B cell (primary cell): ENCODE measurements at regions not wholly inside any gene's neighbourhood (a gene's known extent, or its start where the extent isn't known, plus 50 kb on each side); places are given as distances from the start of the nearest gene placed in this dataset.

Source experiments
- ATAC-seq: fragments of 200-7000 bp; cut with Tn5 transposase; one replicate; pipeline ENCODE4 v1.10.0; 2021; ENCODE audit warnings: low read depth, mild to moderate bottlenecking, moderate number of reproducible peaks, moderate library complexity
- CTCF ChIA-PET: fragments of 350-600 bp; sonication (Branson Sonifier 250); formaldehyde crosslinking; loops from one replicate; lab custom pipeline; 2021; ENCODE audit warnings: antibody characterized with exemption, inconsistent platforms; lab: Charles Lee
- POLR2A ChIA-PET: fragments of 350-600 bp; sonication (Branson Sonifier 250); formaldehyde crosslinking; loops from one replicate; lab custom pipeline; 2021; ENCODE audit warnings: antibody characterized with exemption; lab: Charles Lee
- DNase-seq: peaks from one replicate; pipeline ENCODE4 v3.0.0; 2013
- H2AFZ ChIP-seq: 2 replicates; pipeline ENCODE4 v1.6.1; 2012; ENCODE audit warnings: mild to moderate bottlenecking, low read depth, low read length; ENCODE audit not compliant: insufficient read depth, poor library complexity, severe bottlenecking
- H3K27ac ChIP-seq, 2 donors: 1 replicate in 1 of 2; 2 replicates in 1 of 2; pipeline ENCODE4 v1.5.1; 2012 to 2013; ENCODE audit warnings: low read length in 2 of 2, mild to moderate bottlenecking in 2 of 2, moderate library complexity in 1 of 2
- H3K27me3 ChIP-seq, 4 experiments: fragments of 200-600 bp in 1 of 4; sonication (generic) in 1 of 4; replicated peaks in 1 of 4; 1 replicate in 2 of 4; 2 replicates in 2 of 4; pipeline versions ENCODE4 v1.6.1 to v1.7.0; 2013 to 2016; ENCODE audit warnings: low read length in 3 of 4, mild to moderate bottlenecking in 2 of 4, mixed read lengths in 1 of 4, moderate library complexity in 1 of 4; ENCODE audit not compliant: insufficient read depth in 4 of 4, control insufficient read depth in 3 of 4; ENCODE audit errors: control extremely low read depth in 1 of 4
- H3K36me3 ChIP-seq, 2 experiments: replicated peaks in 1 of 2; 1 replicate in 1 of 2; 2 replicates in 1 of 2; pipeline versions ENCODE4 v1.6.1 to v1.7.1; 2013; ENCODE audit warnings: low read length in 1 of 2; ENCODE audit not compliant: insufficient read depth in 2 of 2, control insufficient read depth in 1 of 2; ENCODE audit errors: control extremely low read depth in 1 of 2, extremely low read depth in 1 of 2
- H3K4me1 ChIP-seq, 2 donors: fragments of 200-600 bp in 1 of 2; sonication (generic) in 1 of 2; 1 replicate in 1 of 2; 2 replicates in 1 of 2; pipeline versions ENCODE4 v1.5.1 to v1.6.1; 2013 to 2017; ENCODE audit warnings: low read length in 2 of 2; ENCODE audit not compliant: control insufficient read depth in 2 of 2, insufficient read depth in 2 of 2
- H3K4me2 ChIP-seq: replicated peaks from 2 replicates; pipeline ENCODE3; 2012; ENCODE audit warnings: mild to moderate bottlenecking, low read depth, low read length; ENCODE audit not compliant: poor library complexity, severe bottlenecking
- H3K4me3 ChIP-seq, 5 experiments: fragments of 200-600 bp in 1 of 5; sonication (generic) in 1 of 5; 1 replicate in 3 of 5; 2 replicates in 2 of 5; pipeline versions ENCODE4 v1.5.1 to v1.7.0; 2011 to 2016; ENCODE audit warnings: low read length in 4 of 5, mild to moderate bottlenecking in 4 of 5, low read depth in 2 of 5, control low read depth in 1 of 5, moderate library complexity in 1 of 5; ENCODE audit not compliant: insufficient read depth in 1 of 5; ENCODE audit errors: control extremely low read depth in 1 of 5, extremely low read depth in 1 of 5
- H3K79me2 ChIP-seq: fragments of 200-600 bp; sonication (generic); one replicate; pipeline ENCODE4 v1.6.0; 2016; ENCODE audit warnings: low read length; ENCODE audit not compliant: control insufficient read depth, insufficient read depth
- H3K9ac ChIP-seq: fragments of 200-600 bp; sonication (generic); 2 replicates; pipeline ENCODE4 v1.6.1; 2017; ENCODE audit warnings: mild to moderate bottlenecking, low read length, moderate library complexity
- H3K9me3 ChIP-seq, 3 donors: one replicate each; pipeline versions ENCODE4 v1.6.1 to v1.7.1; 2013; ENCODE audit warnings: low read length in 2 of 3; ENCODE audit not compliant: control insufficient read depth in 2 of 3, insufficient read depth in 1 of 3; ENCODE audit errors: control extremely low read depth in 1 of 3
- H4K20me1 ChIP-seq: 2 replicates; pipeline ENCODE4 v1.6.0; 2012; ENCODE audit warnings: mild to moderate bottlenecking, low read length; ENCODE audit not compliant: insufficient read depth, control insufficient read depth, poor library complexity, severe bottlenecking
- H3K27ac Mint-ChIP-seq: one replicate; pipeline ENCODE4 v1.8.0; 2021; ENCODE audit warnings: mixed read lengths
- H3K27me3 Mint-ChIP-seq: one replicate; pipeline ENCODE4 v1.8.0; 2021; ENCODE audit warnings: mixed read lengths
- H3K4me1 Mint-ChIP-seq: one replicate; pipeline ENCODE4 v1.8.0; 2021; ENCODE audit warnings: mixed read lengths
- H3K4me3 Mint-ChIP-seq: one replicate; pipeline ENCODE4 v1.8.0; 2021; ENCODE audit warnings: mixed read lengths
- H3K9me3 Mint-ChIP-seq: one replicate; pipeline ENCODE4 v1.8.0; 2022; ENCODE audit warnings: mixed read lengths; ENCODE audit not compliant: insufficient read depth
- EZH2 ChIP-seq: IDR thresholded peaks from 2 replicates; pipeline ENCODE4 v1.6.1; 2012; ENCODE audit warnings: borderline replicate concordance, low read depth, mild to moderate bottlenecking, moderate library complexity, low read length; ENCODE audit not compliant: insufficient read depth, poor library complexity, severe bottlenecking
- WGBS: methylation state at CpG from one replicate; pipeline ENCODE4 v1.1.5; 2013; ENCODE audit warnings: missing lambda C conversion rate; ENCODE audit not compliant: insufficient coverage; 5-methylcytosine and 5-hydroxymethylcytosine counted together
- intact Hi-C: fragments of 100-400 bp; cut with micrococcal nuclease; formaldehyde crosslinking; loops from one replicate; pipeline ENCODE4 v1.10.0; 2022
- TF ChIP-seq, protein P1 (sequence below): fragments of 200-600 bp; IDR thresholded peaks from one replicate; pipeline ENCODE4 v1.8.0; 2022; ENCODE audit warnings: antibody characterized with exemption, mild to moderate bottlenecking

DNA sequence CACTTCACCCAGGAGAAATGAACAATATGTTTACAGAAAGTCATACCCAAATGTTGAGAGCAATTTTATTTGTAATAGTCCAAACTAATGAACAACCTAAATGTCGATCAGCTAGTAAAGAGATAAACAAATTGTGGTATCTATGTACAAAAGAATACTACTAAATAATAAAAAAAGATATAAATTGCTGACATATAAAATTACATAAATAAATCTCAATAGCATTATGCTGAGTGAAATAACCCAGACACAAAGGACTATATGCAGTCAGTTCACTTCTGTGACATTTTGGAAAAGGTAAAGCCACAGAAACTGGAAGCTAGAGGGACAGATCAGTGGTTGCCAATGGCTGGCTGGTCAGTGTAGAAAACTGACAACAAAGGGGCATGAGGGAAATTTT is 346.0 kb upstream of the PCDH20 start:
- no peak overlapping the region for H3K27ac ChIP-seq
- ATAC-seq = no peak
- no peaks in the 10 kb centered on the region for H4K20me1 ChIP-seq
- H3K27me3 Mint-ChIP-seq = no peaks in the 10 kb centered on the region
- no peak overlapping the region for H3K4me3 ChIP-seq
- H3K4me1 Mint-ChIP-seq = no peaks in the 10 kb centered on the region
- no peaks in the 10 kb centered on the region for H3K79me2 ChIP-seq
- no peak overlapping the region for H3K4me2 ChIP-seq
- no peaks in the 10 kb centered on the region for H3K27me3 ChIP-seq
- peaks cover 2% of the 10 kb centered on the region for H3K9me3 Mint-ChIP-seq
- no peak overlapping the region for H2AFZ ChIP-seq
- H3K36me3 ChIP-seq = no peaks in the 10 kb centered on the region
- WGBS = no CpG with 5 or more reads among the region's 1 CpG
- ChIA-PET CTCF (no interaction called here), POLR2A (no interaction called here)
- H3K9ac ChIP-seq = no peak overlapping the region
- H3K9me3 ChIP-seq = peaks cover 0 to 21% (median 0%) of the 10 kb centered on the region in 3 donors
- no peak overlapping the region for H3K27ac Mint-ChIP-seq
- DNase-seq = no peak
- no peaks in the 10 kb centered on the region for H3K4me1 ChIP-seq
- no peak overlapping the region for H3K4me3 Mint-ChIP-seq
- TF ChIP-seq, protein P1, sequence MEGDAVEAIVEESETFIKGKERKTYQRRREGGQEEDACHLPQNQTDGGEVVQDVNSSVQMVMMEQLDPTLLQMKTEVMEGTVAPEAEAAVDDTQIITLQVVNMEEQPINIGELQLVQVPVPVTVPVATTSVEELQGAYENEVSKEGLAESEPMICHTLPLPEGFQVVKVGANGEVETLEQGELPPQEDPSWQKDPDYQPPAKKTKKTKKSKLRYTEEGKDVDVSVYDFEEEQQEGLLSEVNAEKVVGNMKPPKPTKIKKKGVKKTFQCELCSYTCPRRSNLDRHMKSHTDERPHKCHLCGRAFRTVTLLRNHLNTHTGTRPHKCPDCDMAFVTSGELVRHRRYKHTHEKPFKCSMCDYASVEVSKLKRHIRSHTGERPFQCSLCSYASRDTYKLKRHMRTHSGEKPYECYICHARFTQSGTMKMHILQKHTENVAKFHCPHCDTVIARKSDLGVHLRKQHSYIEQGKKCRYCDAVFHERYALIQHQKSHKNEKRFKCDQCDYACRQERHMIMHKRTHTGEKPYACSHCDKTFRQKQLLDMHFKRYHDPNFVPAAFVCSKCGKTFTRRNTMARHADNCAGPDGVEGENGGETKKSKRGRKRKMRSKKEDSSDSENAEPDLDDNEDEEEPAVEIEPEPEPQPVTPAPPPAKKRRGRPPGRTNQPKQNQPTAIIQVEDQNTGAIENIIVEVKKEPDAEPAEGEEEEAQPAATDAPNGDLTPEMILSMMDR = no peak
- no peak for TF ChIP-seq EZH2
- intact Hi-C loops = no loop called here

DNA sequence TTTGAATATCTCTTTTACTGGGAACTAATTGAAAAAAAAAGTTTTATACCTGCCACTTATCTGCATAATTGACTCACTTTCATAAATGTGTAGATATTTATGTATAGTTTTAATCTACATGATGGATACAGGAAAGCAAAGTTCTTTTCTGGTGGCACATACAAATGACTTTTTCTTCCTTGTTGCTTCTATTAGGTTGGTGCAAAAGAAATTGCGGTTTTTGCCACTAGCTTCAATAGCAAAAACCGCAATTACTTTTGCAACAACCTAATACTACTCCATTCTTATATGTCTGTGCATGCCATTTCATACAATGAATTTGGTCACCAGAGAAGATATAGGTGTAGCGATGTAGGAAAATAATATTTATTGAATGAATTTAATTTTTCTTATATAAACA is 344.5 kb upstream of the PCDH20 start:
- Histone ChIP-seq H3K9ac (no peak overlapping the region), H4K20me1 (no peaks in the 10 kb centered on the region), H3K9me3 (peaks cover 1 to 8% (median 2%) of the 10 kb centered on the region in 3 donors), H3K36me3 (no peaks in the 10 kb centered on the region), H3K27me3 (no peaks in the 10 kb centered on the region), H3K4me1 (no peaks in the 10 kb centered on the region), H3K79me2 (no peaks in the 10 kb centered on the region), H3K4me3 (no peak overlapping the region), H2AFZ (no peak overlapping the region), H3K27ac (no peak overlapping the region), H3K4me2 (no peak overlapping the region)
- TF ChIP-seq, protein P1 = no peak
- no peak for TF ChIP-seq EZH2
- intact Hi-C loops = no loop called here
- H3K27ac Mint-ChIP-seq = no peak overlapping the region
- DNase-seq = no peak
- ChIA-PET POLR2A (no interaction called here), CTCF (no interaction called here)
- WGBS = no CpG with 5 or more reads among the region's 3 CpGs
- ATAC-seq = no peak
- H3K9me3 Mint-ChIP-seq = peaks cover 9% of the 10 kb centered on the region
- no peak overlapping the region for H3K4me3 Mint-ChIP-seq
- H3K27me3 Mint-ChIP-seq = no peaks in the 10 kb centered on the region
- H3K4me1 Mint-ChIP-seq = no peaks in the 10 kb centered on the region
